Kasumi-1 (cell line): ENCODE measurements at regions not wholly inside any gene's neighbourhood (a gene's known extent, or its start where the extent isn't known, plus 50 kb on each side); places are given as distances from the start of the nearest gene placed in this dataset.

Experiments used
- DNase-seq, 2 experiments: peaks; one replicate each; lab custom pipeline; 2025; lab: John Stamatoyannopoulos, UW

DNA sequence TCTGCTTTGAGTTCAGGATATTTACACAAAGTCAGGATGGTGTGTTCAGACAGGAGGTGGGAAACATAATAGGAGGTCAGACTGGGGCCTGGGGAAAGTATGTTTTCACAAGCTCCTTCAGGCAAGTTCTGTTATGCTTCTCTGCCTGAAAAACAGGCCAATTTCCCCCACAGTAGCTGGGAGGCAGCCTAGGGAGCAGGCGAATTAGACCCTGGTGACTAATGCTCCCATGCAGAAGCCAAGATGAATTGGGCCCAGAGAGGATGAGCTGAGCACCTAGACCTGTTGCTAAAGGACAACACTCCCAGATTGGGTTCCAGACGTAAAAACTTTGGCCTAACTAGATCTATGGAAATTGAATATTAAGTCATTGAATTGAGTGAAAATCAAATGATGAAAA, 142.2 kb upstream of the MAP3K7 start:
- no peak for DNase-seq

DNA sequence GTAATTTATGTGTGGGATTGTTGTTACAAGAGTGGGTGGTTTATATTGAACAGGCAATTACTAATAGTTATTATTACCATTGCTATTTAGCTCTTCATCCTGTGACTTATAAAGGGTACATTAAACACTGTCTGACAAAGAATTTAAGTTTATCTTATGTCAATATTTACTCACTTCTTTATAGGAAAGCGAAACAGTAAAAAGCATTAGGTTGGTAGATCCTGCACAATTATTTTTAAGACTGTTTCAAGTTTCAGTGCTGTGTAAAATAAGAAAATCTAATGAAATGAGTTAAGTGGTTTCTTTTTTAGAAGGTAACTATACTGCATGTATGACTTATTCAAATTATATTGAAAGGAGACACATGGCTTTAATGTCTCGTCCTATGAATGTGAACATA, 135.8 kb upstream of the MAP3K7 start:
- no peak for DNase-seq

DNA sequence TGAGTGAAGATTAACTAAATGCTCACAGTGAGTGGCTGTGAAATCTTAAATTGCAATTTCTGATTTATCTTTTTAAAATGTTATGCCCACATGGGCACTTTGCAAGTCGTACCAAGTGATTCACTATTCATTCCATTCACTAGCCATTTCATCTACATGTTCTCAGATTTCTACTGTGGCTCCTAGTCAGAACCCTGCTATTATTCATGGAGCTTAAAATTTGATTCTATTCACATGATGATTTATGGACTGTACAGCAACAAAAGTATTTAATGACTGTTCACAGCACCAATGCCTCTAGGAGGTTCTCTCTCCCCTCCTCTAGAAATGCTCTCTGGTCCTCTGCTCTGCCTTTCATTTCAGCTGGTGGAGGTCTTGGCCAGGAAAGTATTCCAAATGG, 133.5 kb upstream of the MAP3K7 start:
- DNase-seq: no peak

DNA sequence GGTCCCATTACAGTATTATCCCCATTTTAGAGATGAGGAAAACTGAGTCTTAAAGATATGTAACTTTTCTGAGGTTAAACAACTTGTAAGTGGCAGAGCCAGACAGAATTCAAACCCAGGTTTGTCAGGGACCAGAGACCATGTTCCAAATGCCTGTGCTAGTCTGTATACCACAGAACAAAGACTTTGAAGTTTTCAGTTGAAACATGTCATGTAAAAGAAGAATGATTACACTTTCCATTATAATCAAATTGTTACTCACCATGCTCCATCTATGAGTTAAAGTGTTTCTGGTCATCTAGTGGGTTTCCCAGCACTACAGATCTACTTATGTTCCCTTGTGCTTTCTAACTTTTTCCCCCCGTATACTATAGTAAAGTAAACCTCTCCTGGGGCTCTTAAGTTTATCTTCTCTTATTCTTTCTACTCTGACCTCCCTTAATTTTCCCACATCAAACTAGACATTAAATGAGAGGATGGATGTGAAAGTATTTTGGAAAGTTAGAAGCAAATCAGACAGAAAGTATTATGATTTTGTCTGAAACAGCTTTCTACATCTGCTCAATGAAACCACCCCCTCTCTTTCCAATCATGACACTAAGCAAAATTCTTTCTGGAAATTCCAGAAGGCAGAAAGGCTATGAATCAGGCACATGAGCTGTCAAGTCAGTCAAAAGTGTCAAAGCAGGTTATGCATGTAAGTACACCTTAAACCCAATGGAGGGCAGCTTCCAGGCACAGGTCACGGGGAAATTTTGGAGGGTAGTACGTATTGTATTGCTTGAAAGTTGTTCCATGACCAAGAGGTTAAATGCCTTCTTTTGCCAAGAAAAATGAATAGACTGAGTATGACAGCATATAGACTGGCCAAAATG, 132.7 kb upstream of the MAP3K7 start:
- DNase-seq: no peak

DNA sequence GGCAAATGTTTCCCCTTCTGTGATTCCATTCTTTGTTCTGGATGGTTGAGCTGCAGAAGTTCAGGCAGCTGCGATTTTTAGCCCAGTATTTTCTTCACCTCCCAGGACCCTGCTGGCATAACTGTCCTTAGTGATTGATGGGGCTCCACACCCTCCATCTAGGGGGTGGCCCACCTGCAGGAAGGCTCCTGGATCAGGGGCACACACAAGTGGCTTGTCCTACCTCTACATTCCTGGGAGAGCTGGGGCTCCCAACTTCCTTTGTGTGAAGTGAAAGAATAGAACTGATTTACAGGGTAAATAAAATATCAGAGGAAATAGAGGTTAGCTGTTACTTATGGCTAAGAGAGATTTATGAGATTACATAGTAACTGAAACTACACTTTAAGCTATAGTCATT, 129.5 kb upstream of the MAP3K7 start:
- no peak for DNase-seq

DNA sequence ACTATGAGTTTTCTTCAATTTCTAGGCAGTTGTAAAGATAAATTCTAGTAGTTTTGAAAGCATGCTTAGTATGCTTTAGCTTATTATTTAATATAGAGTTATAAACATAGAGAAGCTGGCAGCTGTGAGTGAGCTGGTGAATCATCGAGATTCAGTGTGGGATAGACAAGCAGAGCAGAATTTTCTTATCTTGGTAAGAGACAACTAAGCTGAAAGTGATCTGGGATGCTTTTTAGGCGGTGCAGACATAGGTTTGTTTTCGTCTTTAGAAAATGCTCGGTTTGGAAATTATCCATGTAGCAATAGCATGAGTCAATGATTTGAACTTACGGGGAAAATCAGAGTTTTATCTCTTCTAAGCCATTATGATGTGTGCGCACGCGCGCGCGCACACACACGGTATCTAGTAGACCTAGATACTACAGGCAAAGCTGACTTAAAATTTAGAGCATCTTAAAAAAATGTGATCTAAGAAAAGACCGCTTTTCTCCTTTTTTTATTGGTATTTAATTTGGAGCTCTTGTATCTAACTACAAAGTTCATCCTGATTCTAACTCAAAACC, 128.3 kb upstream of the MAP3K7 start:
- no peak for DNase-seq

DNA sequence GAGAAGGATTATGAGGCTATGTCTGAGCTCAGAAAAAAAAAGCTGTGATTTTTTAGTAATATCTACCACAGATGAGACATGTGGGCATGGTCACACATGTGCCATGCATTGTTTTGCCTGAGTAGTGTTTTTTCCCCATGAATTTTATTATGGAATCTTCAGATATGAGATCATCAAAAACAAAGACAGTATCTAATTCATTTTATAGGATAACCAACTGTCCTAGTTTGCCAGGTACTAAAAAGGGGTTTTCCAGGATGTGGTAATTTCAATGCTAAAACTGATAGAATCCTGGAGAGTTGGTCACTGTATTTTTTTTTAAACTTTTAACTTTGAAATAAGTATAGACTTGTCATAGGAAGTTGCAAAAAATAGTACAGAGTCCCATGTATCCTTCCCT, 127.4 kb upstream of the MAP3K7 start:
- no peak for DNase-seq

DNA sequence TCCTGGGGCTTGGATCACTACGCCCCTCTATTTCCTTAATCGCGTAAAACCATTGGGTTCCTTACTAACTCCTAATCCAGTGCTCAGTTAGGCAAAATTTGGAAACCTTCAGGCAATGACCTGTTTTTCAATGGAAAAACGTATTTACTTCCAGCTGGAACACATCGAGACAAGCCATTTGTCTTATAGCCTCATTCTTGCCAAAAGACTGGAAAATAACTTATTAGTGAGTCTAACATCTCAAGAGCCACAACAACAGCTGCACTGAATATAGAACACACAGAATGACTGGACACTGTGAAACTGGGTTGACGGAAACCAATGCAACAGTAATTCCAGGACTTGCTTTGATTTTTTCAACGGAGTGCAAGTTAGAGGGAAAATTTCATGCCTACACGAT, 125.2 kb upstream of the MAP3K7 start:
- DNase-seq: no peak

DNA sequence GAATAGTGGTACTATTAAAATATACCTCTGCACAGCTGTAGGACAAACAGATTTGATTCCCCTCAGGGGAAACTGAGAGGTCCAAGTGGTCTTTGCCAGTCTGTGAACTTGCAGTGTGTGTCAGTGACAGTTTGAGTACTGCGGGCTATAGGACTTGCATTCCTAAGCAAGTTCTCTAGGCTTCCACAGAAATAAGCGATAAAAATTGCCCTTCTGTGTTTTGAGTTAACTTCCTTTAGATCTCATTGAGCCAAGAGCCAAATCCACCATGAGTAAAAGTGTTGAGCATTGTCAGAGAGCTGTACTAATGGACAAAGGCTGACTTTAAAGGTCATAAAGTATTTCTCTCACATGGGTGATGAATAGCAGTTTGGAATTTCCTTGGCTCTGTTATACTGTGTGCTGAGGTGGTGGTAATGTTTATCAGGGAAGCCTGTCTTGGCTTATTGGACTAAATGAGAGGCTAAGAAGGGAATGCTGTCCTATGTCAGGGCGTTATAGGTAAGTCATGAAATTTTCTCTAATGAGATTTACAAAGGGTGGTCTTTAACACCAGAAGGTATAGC, 122.6 kb upstream of the MAP3K7 start:
- DNase-seq: no peak

DNA sequence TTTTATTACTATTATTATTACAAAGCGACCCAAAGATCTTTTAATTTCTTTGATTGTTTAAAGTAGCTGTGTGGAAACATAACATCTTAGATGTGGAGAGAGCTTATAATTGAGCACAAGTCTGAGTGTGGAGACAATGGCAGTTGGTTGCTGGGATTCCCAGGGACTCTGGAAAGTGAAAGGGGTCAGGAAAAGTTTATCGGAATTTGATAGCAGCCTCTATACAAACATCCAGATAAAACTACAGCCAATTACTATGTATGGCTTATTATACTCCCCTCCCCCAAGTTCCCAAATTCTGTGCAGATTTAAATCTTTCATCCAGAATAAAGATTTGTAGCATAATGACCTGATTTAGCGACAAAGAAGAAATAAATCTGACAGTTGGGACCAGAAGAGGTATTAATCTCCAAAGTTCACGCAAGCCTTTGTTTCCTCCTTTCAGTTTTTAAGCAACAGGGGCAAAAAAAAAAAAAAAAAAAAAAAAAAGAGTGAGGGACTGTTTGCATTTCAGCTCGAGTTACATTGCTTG, 121.4 kb upstream of the MAP3K7 start:
- DNase-seq: no peak

DNA sequence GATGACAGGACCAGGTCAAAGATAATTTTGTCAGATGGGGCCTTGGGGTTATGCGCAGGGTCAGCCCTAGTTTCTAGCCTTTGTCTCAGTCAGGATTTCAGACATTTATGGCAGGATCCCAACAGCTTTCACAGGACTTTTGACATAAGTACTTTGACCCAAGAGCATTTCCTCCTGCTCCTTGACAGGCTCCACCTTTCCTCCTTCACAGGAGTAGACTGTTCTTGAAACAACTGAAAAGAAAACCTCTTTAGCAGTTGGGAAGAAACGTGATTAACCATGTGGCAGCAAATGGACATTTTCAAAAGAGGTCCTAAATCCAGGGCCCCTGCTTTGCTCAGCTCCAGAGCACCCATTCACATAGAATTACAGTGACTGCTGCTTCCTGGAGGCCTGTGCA, 120.4 kb upstream of the MAP3K7 start:
- DNase-seq: no peak

DNA sequence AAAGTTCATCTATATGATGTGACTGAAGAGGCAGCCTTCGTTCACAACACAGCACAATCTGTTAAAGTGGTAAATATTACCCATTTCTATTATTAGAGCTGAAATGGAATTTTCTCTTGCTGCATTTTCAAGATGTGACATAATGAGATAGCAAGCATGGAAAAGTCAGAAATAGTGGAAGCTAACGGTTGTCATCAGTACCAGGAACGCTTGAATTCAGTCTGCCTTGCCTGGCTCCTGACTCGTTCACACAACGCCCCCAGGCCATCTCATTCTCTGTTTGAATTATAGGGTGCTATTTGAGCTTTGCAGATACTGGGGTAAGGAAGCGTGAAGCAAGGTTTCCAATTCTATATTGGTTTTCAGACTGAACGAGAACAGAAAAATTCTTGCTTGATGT, 116.5 kb upstream of the MAP3K7 start:
- no peak for DNase-seq

DNA sequence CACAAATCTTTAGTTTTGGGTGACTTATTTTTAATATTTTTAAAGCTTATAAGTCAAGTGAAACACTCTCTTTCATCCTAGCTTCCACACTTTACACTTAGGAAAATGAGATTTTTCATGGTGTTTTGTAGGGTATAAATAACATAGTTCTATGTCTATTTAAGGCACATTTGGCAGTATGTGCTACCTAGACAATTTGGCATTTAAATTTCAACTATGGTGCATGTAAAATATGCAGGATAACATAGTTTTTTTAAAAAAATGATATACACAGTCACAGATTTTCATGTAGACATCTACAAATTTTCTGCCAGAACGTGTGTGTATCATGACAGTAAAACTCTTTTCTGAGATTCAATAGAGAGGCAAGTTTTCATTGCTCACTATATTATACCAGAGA, 115.1 kb upstream of the MAP3K7 start:
- no peak for DNase-seq

DNA sequence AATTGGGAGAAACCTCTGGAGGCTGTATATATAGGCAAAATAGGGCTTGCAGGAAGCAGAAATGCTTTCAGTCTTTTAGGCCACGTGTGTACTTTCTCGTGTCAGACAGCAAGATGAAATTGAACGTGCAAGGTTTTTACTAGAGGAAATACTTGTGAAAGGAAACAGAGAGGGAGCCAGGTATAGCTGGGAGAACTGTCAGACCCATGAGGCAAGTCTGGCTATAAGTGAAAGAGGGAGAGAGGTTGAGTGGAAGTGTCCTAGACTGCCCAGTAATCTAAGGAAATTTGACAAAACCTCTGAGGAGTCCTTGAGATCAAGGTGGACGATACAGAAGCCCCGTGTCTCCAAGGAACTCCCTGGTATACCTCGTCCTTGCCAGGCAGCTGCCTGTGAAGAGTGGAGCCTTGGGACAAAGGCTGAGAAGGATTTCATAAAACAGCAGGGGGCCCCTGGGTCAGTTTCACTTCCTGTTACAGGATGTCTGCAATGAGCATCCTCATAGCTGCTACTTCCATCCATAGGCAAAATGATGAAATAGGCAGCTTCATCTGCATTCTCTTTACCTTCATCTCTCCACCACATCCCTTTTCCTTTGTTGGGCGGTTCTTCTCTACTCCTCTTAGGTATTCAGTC, 114.4 kb upstream of the MAP3K7 start:
- peak; percentile 39 to 42 for DNase-seq

DNA sequence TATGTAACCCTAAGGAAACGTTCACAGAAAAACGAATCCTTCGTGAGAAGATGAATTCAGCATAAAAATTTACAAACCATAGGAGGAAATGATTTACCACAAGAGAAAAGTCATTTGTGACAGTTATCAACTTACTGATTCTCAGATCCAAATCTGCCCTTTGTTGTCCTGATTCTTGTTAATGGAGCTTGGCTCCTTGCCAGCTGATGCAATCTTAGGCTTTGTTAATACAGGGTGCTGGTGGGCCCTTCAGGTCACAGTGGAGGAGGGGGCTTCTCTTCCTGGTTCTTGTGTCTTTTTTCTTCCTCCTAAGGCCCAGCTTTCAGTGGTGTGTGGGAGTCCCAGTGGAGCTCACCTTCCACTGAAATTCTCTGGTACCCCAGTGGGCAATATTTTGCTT, 108.4 kb upstream of the MAP3K7 start:
- no peak for DNase-seq

DNA sequence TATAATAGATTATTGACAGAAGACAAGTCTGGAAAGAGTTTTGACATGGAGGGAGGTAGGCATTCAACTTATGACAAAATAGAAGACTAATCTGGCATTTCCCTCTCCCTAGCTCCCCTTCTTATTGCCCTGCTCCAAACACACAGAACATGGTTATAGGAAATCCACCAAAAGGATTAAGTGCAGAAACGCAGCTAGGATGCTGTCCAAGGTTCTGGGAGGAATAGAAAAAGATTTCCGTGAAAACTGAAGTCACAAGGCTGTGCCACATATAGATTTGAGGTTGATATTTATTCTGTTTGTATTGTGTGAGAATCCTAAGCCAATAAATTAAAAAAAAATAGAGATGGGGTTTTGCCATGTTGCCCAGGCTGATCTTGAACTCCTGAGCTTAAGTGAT, 107.9 kb upstream of the MAP3K7 start:
- DNase-seq: no peak

DNA sequence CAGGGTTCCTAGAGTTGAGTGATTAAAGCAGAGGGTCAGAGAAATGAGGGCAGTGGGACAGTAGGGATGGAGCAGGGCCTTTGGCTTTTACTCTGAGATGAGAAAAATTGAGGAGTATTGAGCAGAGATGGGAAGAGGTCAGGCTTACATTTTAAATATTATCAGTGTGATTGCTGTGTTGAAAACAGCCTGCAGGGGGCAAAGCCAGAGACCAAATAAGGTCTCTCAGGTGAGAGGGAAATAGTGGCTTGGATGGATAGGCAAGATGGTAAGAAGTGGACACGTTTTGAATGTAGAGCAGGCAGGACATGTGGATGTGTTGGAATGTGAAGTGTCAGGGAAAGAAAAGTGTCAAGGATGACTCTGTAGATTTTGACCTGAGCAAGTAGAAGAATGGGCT, 105.0 kb upstream of the MAP3K7 start:
- no peak for DNase-seq

DNA sequence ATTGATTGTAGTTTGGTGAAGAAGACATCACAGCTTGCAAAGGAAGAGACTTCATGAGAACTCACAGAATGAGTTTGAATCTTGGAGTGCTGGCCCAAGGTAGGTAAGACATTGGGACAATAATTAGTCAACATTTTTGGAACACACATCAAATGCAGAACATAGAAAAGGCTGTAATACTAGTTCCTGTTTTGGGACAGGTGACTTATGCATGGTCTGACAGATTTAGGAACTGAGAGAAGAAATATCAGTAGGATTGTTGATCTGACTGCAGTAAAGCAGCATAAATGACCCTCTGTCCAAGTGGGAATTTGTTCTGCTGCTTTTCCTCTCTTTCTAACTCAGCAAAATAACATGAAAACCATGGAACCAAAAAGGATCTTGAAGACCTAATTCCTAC, 102.3 kb upstream of the MAP3K7 start:
- DNase-seq: no peak

DNA sequence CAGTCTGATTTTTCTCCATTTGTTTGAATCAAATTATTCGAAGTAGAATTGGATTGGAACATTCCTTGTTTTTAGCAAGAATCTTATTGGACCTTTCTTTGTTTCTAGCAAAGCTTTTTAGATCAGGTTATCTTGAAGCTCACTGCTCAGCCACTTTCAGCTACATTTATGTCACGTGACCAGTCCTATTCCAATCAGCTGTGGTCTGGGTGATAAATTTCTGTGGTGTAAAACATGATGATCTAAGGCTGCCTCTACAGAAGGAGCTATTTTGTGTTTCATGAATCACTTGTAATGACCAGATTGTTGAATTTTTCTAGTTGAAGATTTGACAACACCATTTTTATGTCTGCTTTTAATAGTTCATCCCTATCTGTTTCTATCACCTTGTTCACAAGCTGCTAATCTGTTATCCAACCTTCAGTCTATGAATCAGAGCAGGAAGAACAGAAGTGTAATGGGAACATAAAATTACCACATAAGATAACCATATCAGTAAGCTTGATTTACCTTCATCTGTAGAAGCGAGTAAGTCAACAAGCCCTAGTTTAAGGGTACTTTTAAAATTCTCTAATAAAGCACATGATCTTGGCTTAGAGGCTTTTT, 101.0 kb upstream of the MAP3K7 start:
- DNase-seq: no peak

DNA sequence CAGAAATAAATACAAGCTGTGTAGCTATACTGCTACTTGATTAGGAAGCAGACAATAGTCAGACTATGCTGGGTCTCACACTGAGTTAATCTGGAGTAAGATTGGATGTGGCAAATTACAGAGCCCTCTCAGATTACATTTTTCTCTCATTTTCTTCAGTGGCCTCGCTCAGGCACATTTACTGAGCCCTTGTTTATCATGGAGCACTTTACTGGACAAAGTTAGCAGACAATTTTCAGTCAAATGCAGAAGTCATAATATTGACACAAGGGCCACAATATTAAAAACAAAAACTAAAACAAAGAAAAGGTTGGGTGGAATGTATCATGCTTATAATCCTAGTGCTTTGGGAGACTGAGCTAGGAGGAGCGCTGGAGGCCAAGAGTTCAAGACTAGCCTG, 95.0 kb upstream of the MAP3K7 start:
- DNase-seq: no peak

DNA sequence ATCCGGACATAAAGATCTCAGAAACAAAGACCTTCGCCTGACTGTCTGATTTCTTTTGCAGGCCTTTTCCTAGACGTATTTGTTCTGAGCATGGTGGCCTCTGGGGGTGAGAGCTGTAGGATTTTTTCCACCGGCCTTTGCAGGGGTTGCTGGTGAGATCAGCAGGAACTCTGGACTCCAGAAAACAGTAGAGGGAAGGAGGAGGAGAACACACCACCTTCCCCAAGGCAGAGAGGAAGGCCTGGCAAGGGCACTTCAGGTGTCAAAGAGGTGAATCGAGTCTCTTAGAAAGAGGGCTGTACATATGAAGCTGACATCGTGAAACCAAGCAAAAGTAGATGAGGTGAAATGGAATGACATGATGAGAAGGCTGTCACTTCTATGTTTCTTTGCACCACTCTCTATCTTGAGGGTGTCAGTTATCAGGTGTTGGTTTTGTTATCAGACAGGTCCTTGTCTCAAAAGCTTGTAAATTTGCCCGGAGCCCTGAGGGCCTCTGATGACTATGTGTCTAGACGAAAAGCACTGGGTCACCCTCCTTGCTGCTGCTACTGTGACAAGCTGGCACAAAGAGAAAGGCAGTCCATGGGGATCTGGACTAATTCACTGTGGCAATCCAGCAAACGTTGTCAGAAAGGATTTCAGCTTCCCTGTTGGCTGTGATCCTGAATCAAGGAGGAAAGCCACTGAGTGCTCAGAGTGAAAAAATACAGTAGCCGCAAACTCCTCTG, 91.3 kb upstream of the MAP3K7 start:
- DNase-seq: no peak

DNA sequence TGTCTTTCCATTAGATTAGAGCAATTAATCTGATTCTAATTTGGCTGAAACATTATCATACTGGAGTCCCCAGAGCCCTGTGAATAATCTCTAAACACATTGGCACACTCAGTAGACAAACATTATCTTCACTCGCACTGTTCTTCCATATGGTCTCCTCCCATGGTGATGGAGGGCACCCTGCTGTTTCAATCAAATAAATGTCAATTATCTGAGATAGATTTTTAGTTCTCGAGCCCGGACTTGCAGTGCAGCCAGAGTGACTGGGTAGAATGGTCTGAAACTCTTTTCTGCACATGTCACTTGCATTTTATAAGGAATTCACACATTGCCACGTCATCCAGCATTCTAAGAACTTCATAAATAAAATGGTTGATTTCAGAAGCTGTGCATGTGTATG, 90.6 kb upstream of the MAP3K7 start:
- DNase-seq: no peak
